Ascending aorta (tissue), 2 donors: ENCODE measurements at regions not wholly inside any gene's neighbourhood (a gene's known extent, or its start where the extent isn't known, plus 50 kb on each side); places are given as distances from the start of the nearest gene placed in this dataset.

ENCODE experiments used
- DNase-seq, 2 donors: peaks; one replicate each; pipeline ENCODE4 v3.0.0-alpha.2; 2019; ENCODE audit warnings: low spot score in 2 of 2
- H3K27ac ChIP-seq, 2 donors: fragments of 200-600 bp; sonication (generic); one replicate each; pipeline ENCODE4 v1.5.1; 2016 to 2017; ENCODE audit warnings: mild to moderate bottlenecking in 1 of 2
- H3K27me3 ChIP-seq: fragments of 200-600 bp; sonication (generic); one replicate; pipeline ENCODE4 v1.5.1; 2017
- H3K36me3 ChIP-seq, 2 donors: fragments of 200-600 bp; sonication (generic); one replicate each; pipeline ENCODE4 v1.5.1; 2016
- H3K4me1 ChIP-seq, 2 donors: fragments of 200-600 bp; sonication (generic); one replicate each; pipeline ENCODE4 v1.5.1; 2016 to 2017; ENCODE audit warnings: mild to moderate bottlenecking in 1 of 2
- H3K4me3 ChIP-seq, 2 donors: fragments of 200-600 bp; sonication (generic); one replicate each; pipeline ENCODE4 v1.5.1; 2016 to 2017; ENCODE audit warnings: mild to moderate bottlenecking in 1 of 2
- H3K9me3 ChIP-seq, 2 donors: fragments of 200-600 bp; sonication (generic); one replicate each; pipeline ENCODE4 v1.5.1; 2016
- intact Hi-C: fragments of 100-400 bp; cut with DNase I; formaldehyde crosslinking; loops from one replicate; pipeline ENCODE4 v1.15.1; 2023
- TF ChIP-seq, protein P1 (sequence below), 3 experiments: fragments of 200-600 bp in 2 of 3; fragments of 450-650 bp in 1 of 3; sonication (generic) in 2 of 3; IDR thresholded peaks; one replicate each; pipeline ENCODE4 v1.5.1; 2016 to 2019; ENCODE audit warnings: antibody characterized with exemption in 3 of 3, mild to moderate bottlenecking in 1 of 3, moderate library complexity in 1 of 3

DNA sequence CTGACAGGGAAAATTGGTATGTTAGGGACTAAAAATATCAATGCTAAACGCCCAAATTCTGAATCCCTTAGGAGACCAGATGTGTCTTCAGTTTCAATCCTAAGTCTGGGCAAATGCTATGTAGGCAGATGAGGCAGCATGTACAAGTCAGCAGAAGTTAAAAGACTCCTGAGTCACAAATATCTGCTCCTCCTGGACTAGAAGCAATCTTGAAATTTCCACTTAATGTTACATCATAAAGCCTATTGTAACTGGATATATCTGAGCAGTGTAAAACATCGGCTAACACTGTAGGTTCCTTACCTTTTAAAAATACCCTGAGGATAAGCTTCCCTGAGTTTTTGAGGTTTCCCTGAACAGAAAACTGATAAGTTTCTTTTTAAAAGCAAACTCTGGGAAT, 1087.6 kb upstream of the PIK3C3 start:
- no peaks in the 10 kb centered on the region for H3K27me3 ChIP-seq
- H3K36me3 ChIP-seq = no peaks in the 10 kb centered on the region
- DNase-seq = no peak
- no peak overlapping the region for H3K27ac ChIP-seq
- intact Hi-C loops = no loop called here
- H3K4me3 ChIP-seq = no peak overlapping the region
- H3K4me1 ChIP-seq = no peaks in the 10 kb centered on the region
- no peaks in the 10 kb centered on the region for H3K9me3 ChIP-seq
- TF ChIP-seq, protein P1, sequence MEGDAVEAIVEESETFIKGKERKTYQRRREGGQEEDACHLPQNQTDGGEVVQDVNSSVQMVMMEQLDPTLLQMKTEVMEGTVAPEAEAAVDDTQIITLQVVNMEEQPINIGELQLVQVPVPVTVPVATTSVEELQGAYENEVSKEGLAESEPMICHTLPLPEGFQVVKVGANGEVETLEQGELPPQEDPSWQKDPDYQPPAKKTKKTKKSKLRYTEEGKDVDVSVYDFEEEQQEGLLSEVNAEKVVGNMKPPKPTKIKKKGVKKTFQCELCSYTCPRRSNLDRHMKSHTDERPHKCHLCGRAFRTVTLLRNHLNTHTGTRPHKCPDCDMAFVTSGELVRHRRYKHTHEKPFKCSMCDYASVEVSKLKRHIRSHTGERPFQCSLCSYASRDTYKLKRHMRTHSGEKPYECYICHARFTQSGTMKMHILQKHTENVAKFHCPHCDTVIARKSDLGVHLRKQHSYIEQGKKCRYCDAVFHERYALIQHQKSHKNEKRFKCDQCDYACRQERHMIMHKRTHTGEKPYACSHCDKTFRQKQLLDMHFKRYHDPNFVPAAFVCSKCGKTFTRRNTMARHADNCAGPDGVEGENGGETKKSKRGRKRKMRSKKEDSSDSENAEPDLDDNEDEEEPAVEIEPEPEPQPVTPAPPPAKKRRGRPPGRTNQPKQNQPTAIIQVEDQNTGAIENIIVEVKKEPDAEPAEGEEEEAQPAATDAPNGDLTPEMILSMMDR (IDR thresholded peaks at IDR 0.05) = no peak

DNA sequence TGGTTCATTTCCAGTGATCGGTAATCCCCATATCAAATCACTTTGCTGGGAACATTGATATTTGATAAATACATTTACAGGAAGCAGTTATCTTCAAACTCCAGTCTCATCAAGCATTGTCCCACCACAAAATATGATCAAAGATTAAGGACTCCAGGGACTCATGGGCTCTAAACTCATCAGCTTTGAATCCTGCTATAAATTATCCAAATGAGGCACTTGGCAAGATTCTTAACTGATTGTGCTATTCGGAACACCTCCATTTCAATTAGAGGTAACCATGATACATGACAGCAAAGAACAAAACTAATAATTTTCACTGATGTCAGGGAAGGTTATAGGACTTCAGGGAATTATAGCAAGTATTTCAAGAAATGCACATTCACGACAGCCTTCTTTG, 1088.1 kb upstream of the PIK3C3 start:
- TF ChIP-seq, protein P1 (IDR thresholded peaks at IDR 0.05) = no peak
- H3K4me1 ChIP-seq = no peaks in the 10 kb centered on the region
- no peak for DNase-seq
- H3K27ac ChIP-seq = no peak overlapping the region
- H3K36me3 ChIP-seq = no peaks in the 10 kb centered on the region
- no peak overlapping the region for H3K4me3 ChIP-seq
- H3K9me3 ChIP-seq = no peaks in the 10 kb centered on the region
- no peaks in the 10 kb centered on the region for H3K27me3 ChIP-seq
- intact Hi-C loops = no loop called here

DNA sequence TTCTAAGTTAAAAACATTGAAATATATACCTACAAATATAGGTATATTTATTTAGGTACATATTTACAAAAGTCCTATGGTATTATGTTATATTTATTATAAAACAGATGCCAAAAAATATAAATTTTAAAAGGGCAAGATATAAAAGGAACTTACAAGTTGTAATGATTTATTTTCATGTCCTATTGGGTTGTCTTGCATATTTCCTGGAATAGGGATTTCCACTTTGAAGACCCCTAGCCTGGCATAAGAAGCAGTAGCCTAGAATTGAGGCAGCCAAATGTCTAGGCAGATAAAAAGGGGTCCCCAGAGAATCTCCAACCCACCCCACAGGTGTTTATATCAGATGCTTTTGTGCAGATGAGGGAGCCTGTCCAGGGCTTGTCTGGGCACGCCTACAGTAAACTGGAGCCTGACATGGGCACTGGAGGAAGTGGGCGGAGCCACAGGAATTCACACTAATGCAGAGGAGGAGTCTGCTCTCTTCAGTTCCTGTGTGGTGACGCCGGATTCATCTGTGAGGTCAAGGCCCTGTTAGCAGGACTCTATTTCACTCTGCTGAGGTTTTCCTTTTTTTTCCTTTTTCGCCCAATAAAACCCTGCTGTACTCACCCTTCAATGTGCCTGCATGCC, 1088.9 kb upstream of the PIK3C3 start:
- Histone ChIP-seq H3K27me3 (no peaks in the 10 kb centered on the region), H3K4me1 (no peaks in the 10 kb centered on the region), H3K36me3 (no peaks in the 10 kb centered on the region), H3K27ac (no peak overlapping the region), H3K4me3 (no peak overlapping the region), H3K9me3 (no peaks in the 10 kb centered on the region)
- TF ChIP-seq, protein P1 (IDR thresholded peaks at IDR 0.05) = no peak
- DNase-seq = no peak
- intact Hi-C loops = no loop called here

DNA sequence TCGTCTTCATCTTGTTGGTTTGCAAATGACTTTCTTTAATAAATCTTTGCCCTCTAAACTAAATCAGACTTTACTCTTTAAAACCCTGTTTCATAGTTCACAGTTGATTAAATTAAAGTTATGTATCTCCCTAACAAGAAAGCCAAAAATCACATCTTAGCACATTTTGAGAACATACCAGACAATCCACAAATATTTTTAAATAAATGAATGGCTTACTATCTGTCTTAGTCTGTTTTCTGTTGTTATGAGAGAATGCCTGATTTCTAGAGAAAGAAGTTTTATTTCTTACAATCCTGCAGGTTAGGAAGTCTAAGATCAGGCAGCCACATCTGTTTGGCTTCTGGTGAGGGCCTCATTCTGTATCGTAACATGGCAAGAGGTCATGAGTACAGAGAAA, 1090.2 kb upstream of the PIK3C3 start:
- Histone ChIP-seq H3K4me1 (no peaks in the 10 kb centered on the region), H3K27ac (no peak overlapping the region), H3K9me3 (no peaks in the 10 kb centered on the region), H3K4me3 (no peak overlapping the region), H3K27me3 (no peaks in the 10 kb centered on the region), H3K36me3 (no peaks in the 10 kb centered on the region)
- TF ChIP-seq, protein P1 (IDR thresholded peaks at IDR 0.05) = no peak
- DNase-seq = no peak
- intact Hi-C loops = no loop called here

DNA sequence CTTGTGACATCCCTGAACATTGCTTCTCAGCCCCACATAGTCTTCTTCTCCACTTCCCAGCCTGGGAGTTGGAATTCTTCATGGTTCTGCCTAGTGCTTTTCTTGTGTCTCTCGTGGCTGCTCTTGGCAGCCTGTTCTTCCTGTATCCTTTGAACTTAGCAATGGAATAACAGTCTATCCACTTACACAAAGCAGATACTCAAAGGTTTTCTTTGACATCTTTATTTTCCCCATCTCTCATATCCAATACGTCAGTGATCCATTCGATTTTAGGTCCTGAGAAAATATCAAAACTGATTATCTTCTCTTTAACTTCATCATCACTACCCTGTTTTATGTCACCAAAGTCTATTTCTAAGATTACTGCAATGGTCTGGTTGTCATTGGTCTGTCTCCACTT, 1091.2 kb upstream of the PIK3C3 start:
- Histone ChIP-seq H3K4me1 (no peaks in the 10 kb centered on the region), H3K27me3 (no peaks in the 10 kb centered on the region), H3K27ac (no peak overlapping the region), H3K36me3 (no peaks in the 10 kb centered on the region), H3K4me3 (no peak overlapping the region), H3K9me3 (no peaks in the 10 kb centered on the region)
- TF ChIP-seq, protein P1 (IDR thresholded peaks at IDR 0.05) = no peak
- no peak for DNase-seq
- intact Hi-C loops = no loop called here

DNA sequence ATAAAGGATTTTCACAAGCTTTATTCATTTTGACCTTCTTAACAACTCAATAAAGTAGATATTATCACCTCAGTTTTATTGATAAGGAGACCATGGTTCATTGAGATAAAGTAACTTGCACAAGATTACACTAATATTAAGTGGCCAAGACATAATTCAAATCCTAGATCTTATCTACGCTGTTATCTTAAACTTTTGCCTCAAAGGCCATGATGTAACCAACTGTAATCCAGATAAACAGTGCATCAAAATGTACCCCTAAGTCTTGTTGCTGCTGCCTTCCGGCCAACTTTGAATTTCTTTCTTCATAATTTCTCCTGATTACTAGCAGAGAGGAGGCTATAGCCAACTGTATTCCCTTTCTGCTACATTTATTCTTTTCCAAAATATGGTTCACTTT, 1094.8 kb upstream of the PIK3C3 start:
- Histone ChIP-seq H3K4me3 (no peak overlapping the region), H3K27ac (no peak overlapping the region), H3K27me3 (no peaks in the 10 kb centered on the region), H3K4me1 (no peaks in the 10 kb centered on the region), H3K9me3 (no peaks in the 10 kb centered on the region), H3K36me3 (no peaks in the 10 kb centered on the region)
- no peak for DNase-seq
- TF ChIP-seq, protein P1 (IDR thresholded peaks at IDR 0.05) = no peak
- intact Hi-C loops = no loop called here
